ENCODE measurements at regions not wholly inside any gene's neighbourhood (a gene's known extent, or its start where the extent isn't known, plus 50 kb on each side); places are given as distances from the start of the nearest gene placed in this dataset.

GRCh38 chr12:22740656-22741355 is 115.8 kb downstream of the ETNK1 start:
- intact Hi-C loops (cut with DNase I; ENCODE audit: low total_unique reads), result no loop called here
- no peak overlapping the region for H3K4me3 ChIP-seq (ENCODE audit: low read depth, poor library complexity, severe bottlenecking)
- 64 to 65% methylated on average over 4 of the region's 4 CpGs for WGBS, 2 donors
- TF ChIP-seq CTCF (IDR thresholded peaks at IDR 0.05), result no peak
- TF ChIP-seq POLR2A (IDR thresholded peaks at IDR 0.05), result no peak
- no peak for DNase-seq (ENCODE audit: low spot score in 2 of 2)

GRCh38 chr12:22743700-22744099 is 118.7 kb downstream of the ETNK1 start:
- H3K4me3 ChIP-seq (ENCODE audit: low read depth, poor library complexity, severe bottlenecking), result no peak overlapping the region
- DNase-seq (ENCODE audit: low spot score in 2 of 2), result no peak
- intact Hi-C loops (cut with DNase I; ENCODE audit: low total_unique reads), result no loop called here
- TF ChIP-seq POLR2A (IDR thresholded peaks at IDR 0.05) (no peak), CTCF (IDR thresholded peaks at IDR 0.05) (no peak)

- 73 to 78% methylated on average over 1 of the region's 1 CpG for WGBS, 2 donors
- intact Hi-C loops (cut with DNase I; ENCODE audit: low total_unique reads), result no loop called here
These were observed 119.2 kb downstream of the ETNK1 start for GRCh38 chr12:22744197-22744596.

GRCh38 chr12:22746720-22747119 is 121.7 kb downstream of the ETNK1 start:
- intact Hi-C loops (cut with DNase I; ENCODE audit: low total_unique reads), result no loop called here
- no peak for DNase-seq (ENCODE audit: low spot score in 2 of 2)
- WGBS, 2 donors, result 83 to 86% methylated on average over 3 of the region's 3 CpGs
- H3K4me3 ChIP-seq (ENCODE audit: low read depth, poor library complexity, severe bottlenecking), result no peak overlapping the region
- TF ChIP-seq CTCF (IDR thresholded peaks at IDR 0.05) (no peak), POLR2A (IDR thresholded peaks at IDR 0.05) (no peak)

More at GRCh38 chr12:22744197-22744596, 119.2 kb downstream of the ETNK1 start:
- no peak for DNase-seq (ENCODE audit: low spot score in 2 of 2)
- H3K4me3 ChIP-seq (ENCODE audit: low read depth, poor library complexity, severe bottlenecking), result no peak overlapping the region
- TF ChIP-seq POLR2A (IDR thresholded peaks at IDR 0.05), result no peak

GRCh38 chr12:22755629-22756028 is 130.7 kb downstream of the ETNK1 start:
- 65 to 81% methylated on average over 1 of the region's 1 CpG for WGBS, 2 donors
- TF ChIP-seq CTCF (IDR thresholded peaks at IDR 0.05), result no peak
- no peak for TF ChIP-seq POLR2A (IDR thresholded peaks at IDR 0.05)
- DNase-seq (ENCODE audit: low spot score in 2 of 2), result no peak
- no peak overlapping the region for H3K4me3 ChIP-seq (ENCODE audit: low read depth, poor library complexity, severe bottlenecking)
- intact Hi-C loops (cut with DNase I; ENCODE audit: low total_unique reads), result no loop called here

- TF ChIP-seq CTCF (IDR thresholded peaks at IDR 0.05) (no peak), POLR2A (IDR thresholded peaks at IDR 0.05) (no peak)
- WGBS, 2 donors, result 83% methylated on average over 8 of the region's 8 CpGs
- no peak for DNase-seq (ENCODE audit: low spot score in 2 of 2)
These were observed 135.1 kb downstream of the ETNK1 start for GRCh38 chr12:22759769-22760674.

More at GRCh38 chr12:22759769-22760674, 135.1 kb downstream of the ETNK1 start:
- intact Hi-C loops (cut with DNase I; ENCODE audit: low total_unique reads), result no loop called here
- H3K4me3 ChIP-seq (ENCODE audit: low read depth, poor library complexity, severe bottlenecking), result no peak overlapping the region

Measured in lower leg skin (tissue), 4 donors.